CD4-positive, alpha-beta T cell treated with Interferon gamma for 1 hour (primary cell): ENCODE measurements at regions not wholly inside any gene's neighbourhood (a gene's known extent, or its start where the extent isn't known, plus 50 kb on each side); places are given as distances from the start of the nearest gene placed in this dataset.
"Not testable (repeated sequence)": the region's sequence is repeated elsewhere in the genome, so short reads cannot be mapped to it uniquely, and the experiment has no call there.

Source experiments
- DNase-seq: peaks from one replicate; pipeline ENCODE4 v3.0.0-alpha.2; 2020

GRCh38 chr6:11450037-11450436 lies 87.5 kb upstream of the TMEM170B start:
- DNase-seq: no peak

GRCh38 chr6:11449408-11449807 lies 88.1 kb upstream of the TMEM170B start:
- no peak for DNase-seq

DNA sequence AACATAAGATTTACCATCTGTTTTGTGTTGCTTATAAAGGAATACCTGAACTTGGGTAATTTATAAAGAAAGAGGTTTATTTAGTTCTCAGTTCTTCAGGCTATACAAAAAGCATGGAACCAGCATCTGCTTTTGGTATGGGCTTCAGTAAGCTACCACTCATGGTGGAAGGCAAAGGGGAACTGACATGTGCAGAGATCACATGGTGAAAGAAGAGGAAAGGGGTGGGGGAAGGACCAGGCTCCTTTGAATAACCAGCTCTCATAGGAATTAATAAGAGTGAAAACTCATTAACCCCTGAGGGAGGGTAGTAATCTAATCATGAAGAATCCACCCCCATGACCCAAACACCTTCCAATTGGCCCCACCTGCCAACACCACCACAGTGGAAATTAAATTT lies 89.5 kb upstream of the TMEM170B start:
- no peak for DNase-seq

DNA sequence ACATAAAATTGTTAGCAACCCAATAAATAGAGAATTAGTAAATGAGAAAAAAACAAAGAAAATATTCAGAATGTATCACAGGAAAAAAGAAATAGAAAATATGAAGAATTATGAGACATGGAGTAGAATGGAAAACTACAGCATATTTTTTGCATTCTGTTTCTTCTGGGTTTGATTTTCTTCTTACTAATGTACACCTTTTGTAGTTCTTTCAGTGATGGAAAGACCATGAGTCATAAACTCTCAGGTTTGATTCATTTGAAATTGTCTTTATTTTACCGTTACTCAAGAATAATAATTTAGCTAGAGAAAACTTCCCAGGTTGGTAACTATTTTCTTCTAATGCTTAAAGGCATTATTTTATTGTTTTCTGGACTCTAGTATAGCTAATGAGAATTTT lies 90.3 kb upstream of the TMEM170B start:
- DNase-seq: no peak

DNA sequence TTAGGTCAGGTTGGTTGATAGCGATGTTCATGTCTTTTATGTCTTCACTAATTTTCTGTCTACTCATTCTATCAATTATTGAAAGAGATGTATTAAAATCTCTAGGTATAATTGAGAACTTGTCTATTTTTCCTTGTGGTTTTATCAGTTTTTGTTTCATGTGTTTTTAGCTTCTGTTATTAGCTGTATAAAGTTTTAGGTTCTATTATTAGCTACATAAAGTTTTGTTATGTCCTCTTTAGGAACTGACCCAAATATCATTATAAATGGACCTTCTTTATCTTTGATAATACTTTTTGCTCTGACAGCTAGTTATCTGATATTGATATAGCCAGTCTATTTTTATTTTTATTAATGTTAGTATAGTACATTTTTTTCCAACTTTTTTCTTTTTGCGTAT lies 92.4 kb upstream of the TMEM170B start:
- no peak for DNase-seq

DNA sequence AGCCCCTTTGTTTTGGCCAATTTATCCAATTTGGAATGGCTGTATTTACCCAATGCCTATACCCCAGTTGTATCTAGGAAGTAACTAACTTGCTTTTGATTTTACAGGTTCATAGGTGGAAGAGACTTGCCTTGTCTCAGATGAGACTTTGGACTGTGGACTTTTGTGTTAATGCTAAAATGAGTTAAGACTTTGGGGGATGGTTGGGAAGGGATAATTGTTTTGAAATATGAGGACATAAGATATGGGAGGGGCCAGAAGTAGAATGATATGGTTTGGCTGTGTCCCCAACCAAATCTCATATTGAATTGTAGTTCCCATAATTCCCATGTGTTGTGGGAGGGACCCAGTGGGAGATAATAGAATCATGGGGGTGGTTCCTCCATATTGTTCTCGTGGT lies 94.4 kb upstream of the TMEM170B start:
- DNase-seq: not testable (repeated sequence)

- DNase-seq: no peak
Observed at GRCh38 chr6:11442495-11442894, 95.1 kb upstream of the TMEM170B start.

DNA sequence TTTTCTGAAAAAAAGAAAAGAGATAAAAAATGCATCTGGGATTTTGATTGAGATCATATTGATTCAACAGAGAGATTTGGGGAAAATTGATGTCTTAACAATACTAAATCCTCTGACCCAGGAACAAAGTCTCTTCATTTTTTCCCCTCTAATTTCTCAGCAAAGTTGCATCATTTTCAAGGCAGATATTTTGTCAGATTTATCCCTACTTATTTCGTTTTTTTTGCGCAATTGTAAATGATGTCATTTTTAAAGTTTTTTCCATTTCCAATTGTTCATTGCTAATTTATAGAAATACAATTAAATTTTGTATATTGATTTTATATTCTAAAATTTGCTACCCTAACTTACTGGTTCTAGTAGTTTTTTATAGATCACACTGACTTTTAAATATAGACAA lies 97.7 kb upstream of the TMEM170B start:
- DNase-seq: no peak

GRCh38 chr6:11439017-11439420 lies 98.5 kb upstream of the TMEM170B start:
- no peak for DNase-seq

DNA sequence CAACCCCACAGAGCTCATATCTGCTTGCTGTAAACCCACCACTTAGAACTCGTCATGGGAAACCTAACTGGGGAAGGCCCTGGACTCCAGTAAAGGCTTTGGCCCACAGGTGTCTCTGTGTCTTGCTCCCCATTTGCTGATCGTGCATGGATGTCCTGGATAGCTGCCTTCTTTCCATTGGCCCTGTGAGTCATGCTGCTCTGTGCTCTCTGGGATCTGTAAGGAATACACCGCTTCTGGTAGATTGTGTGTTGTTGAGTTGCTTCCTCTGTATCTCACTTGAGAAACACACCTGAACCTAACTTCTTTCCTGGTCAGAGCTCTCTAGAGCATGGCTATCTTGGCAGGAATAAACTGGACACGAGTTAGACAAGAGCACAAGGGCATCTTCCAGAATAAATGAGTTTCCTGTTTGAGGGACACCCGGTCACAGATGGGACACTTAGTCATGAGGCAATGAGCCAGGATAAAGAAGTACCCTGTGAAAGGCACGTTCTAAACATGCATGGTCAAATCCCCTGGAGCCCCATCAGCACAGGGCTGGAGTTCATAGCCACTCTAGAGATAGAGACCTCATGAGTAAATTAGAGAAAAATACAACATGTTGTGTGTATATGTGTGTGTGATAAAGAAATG lies 99.6 kb upstream of the TMEM170B start:
- no peak for DNase-seq

- no peak for DNase-seq
Observed at GRCh38 chr6:11436508-11437096, 100.9 kb upstream of the TMEM170B start.

GRCh38 chr6:11434565-11435326 lies 102.8 kb upstream of the TMEM170B start:
- DNase-seq: no peak

- DNase-seq: no peak
Observed at GRCh38 chr6:11433860-11434259, 103.7 kb upstream of the TMEM170B start.

DNA sequence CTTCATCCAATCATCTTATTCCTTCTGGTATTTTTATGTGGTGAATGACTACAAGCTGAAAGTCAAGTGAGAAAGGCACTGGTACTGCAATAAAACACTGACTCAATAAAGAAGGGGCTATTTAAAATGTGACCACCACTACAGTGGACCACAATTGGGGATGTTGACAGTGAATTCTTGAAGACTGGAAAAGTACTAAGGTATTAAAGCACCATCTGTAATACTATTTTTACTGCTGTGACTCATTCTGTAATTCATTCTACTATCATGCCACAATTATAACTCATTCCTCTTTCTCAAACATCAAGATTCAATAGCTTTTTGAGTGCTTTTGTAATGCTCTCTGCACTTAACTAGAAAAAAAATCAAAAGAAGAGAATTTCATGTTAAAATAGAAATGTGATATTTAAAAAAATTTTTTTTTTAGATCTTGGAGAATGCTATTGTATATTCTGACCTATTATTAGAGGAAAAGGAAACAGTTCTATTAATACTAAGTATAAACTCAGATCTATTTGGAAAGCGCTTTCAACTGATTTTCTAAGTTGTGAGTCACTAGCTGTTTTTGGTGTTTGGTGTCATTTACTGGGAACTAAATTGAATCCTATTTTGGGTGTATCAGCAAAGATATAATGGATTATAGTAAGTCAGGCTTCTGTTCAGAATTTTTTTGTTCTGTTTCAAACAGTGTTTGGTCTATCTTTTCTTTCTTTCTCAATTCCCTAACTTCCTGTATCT lies 104.7 kb upstream of the TMEM170B start:
- no peak for DNase-seq

- no peak for DNase-seq
Observed at GRCh38 chr6:11432091-11432490, 105.5 kb upstream of the TMEM170B start.

GRCh38 chr6:11431455-11431937 lies 106.1 kb upstream of the TMEM170B start:
- DNase-seq: no peak

DNA sequence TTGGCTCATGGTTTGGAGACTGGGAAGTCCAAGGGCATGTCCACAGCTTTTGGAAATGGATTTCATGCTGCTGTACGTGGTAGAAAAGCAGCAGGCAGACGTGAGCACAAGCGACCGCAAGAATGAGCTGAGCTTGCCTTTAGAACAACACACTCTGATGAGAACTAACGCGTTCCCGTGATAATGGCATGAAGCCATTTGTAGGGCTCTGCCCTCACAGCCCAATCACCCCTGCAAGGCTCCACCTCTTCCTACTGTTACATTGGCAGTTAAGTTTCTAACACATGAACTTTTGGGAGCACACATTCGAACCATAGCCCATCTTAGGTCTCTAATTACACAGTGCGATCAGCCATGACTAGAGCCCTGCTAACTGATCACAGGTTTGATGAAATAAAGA lies 107.5 kb upstream of the TMEM170B start:
- no peak for DNase-seq

DNA sequence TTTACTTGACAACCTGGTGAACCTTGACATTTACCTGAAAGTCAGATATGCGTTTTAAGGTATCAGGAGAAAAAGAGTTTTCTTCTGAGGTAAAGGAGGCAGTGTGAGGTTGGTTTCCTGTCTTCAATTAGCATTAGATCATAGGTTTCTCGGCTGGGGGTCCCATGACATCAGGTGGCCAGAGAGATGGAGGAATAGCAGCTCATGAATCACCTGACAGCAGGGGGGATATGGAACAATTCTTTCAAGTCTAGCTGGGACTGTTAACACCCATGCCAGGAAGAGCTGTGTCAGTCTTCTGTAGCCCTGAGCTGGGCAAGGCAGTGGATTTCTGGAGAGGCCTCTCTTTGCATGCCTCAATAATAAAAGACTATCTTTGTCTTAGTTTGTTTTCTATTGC lies 108.0 kb upstream of the TMEM170B start:
- DNase-seq: no peak

GRCh38 chr6:11428895-11429294 lies 108.7 kb upstream of the TMEM170B start:
- DNase-seq: no peak

DNA sequence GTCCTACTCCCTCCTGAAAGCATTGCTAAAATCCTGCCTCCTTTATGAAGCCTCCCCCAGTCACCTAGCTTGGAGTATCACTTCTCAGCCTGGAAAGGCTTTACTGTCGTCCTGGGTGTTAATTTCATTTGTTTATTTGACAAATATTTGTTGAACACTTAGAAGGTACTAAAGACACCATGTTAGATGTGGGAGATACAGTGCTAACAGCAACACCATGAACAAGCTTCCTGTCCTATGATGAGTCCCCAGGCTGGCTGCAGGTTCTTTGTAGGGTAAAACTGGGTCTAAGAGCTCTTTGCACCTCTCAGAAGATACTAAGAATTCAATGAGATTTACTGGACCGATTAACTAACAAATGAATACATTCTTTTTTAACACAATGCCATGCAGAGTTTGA lies 109.2 kb upstream of the TMEM170B start:
- no peak for DNase-seq

GRCh38 chr6:11427723-11428245 lies 109.8 kb upstream of the TMEM170B start:
- DNase-seq: no peak

- no peak for DNase-seq
Observed at GRCh38 chr6:11427091-11427722, 110.3 kb upstream of the TMEM170B start.

- no peak for DNase-seq
Observed at GRCh38 chr6:11426571-11426970, 111.0 kb upstream of the TMEM170B start.
